ENCODE measurements at regions not wholly inside any gene's neighbourhood (a gene's known extent, or its start where the extent isn't known, plus 50 kb on each side); places are given as distances from the start of the nearest gene placed in this dataset.

DNA sequence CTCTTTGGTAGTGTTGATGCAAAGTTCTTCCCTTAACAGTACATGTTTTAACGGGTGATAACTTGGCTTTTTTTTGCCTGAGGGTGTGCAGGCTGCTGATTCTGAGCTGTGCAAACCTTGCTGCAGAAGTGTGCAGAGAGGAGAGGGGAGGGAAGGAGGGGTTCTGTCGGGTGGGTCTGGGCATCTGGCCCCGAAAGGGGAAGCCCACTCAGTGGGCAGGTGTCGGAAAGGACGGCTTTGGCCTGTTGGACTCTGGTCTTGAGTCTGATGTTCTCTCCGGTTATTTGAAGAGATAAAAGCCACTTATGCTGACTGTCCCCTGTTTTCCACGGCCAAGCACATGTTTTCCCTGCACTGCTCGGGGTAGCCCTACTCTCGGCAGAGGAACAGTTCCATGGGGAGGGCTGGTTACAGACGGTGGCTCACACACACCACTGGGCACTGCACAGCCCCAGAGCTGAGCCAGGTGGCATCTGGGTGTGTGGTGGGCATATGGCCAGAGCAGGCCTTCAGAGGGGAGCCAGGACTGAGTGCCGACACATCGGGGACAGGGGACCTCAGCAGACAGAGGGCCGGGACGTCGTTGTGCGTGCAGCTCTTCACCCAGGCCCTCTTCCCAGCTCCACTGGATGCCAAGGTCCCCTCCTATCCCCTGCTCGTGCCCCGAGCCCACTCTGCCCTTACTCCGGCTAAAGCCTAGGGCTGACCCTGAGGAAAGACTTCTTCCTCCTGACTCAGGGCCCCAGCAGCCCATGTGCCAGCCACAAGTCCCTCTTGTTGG, 93.2 kb downstream of the TEX29 start:
- ATAC-seq, result peak in 1 of 2 donors; percentile 21
- intact Hi-C loops (cut with DNase I), result no loop called here
- Histone ChIP-seq H3K4me3 (no peak overlapping the region), H3K36me3 (no peaks in the 10 kb centered on the region), H3K27ac (no peak overlapping the region), H3K4me1 (no peaks in the 10 kb centered on the region), H3K9me3 (no peaks in the 10 kb centered on the region), H3K27me3 (ENCODE audit: low read depth) (peaks cover 26% of the 10 kb centered on the region)
- TF ChIP-seq CTCF (IDR thresholded peaks at IDR 0.05), result no peak
- DNase-seq, result no peak

GRCh38 chr13:111414341-111414740, 93.9 kb downstream of the TEX29 start:
- TF ChIP-seq CTCF (IDR thresholded peaks at IDR 0.05), result no peak
- Histone ChIP-seq H3K4me3 (no peak overlapping the region), H3K27ac (no peak overlapping the region), H3K36me3 (no peaks in the 10 kb centered on the region), H3K4me1 (no peaks in the 10 kb centered on the region), H3K27me3 (ENCODE audit: low read depth) (peaks cover 26% of the 10 kb centered on the region), H3K9me3 (no peaks in the 10 kb centered on the region)
- intact Hi-C loops (cut with DNase I), result no loop called here
- no peak for DNase-seq
- ATAC-seq, result no peak

DNA sequence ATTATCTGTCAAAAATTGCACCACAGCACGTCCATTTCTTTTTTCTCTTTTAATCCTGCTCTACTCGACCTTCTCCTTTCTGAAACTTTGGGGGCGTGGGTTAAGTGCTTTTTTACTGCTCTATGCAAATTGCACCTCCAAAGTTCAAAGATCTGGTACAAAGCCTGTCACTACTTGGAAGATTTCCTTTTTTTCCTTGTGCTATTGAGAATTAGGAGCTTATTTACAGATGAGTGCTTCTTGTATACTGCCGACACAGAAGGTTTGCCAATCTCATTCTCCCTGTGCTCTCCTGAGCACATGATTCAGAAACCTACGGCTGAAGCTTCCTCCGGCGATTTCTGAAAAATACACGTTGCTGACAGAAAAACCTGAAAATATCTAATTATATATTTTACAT, 94.8 kb downstream of the TEX29 start:
- peaks cover 24% of the 10 kb centered on the region for H3K27me3 ChIP-seq (ENCODE audit: low read depth)
- TF ChIP-seq CTCF (IDR thresholded peaks at IDR 0.05), result no peak
- intact Hi-C loops (cut with DNase I), result no loop called here
- ATAC-seq (no peak), DNase-seq (no peak)
- H3K9me3 ChIP-seq, result no peaks in the 10 kb centered on the region
- no peak overlapping the region for H3K4me3 ChIP-seq
- H3K4me1 ChIP-seq, result no peaks in the 10 kb centered on the region
- no peaks in the 10 kb centered on the region for H3K36me3 ChIP-seq
- H3K27ac ChIP-seq, result no peak overlapping the region

- H3K27me3 ChIP-seq (ENCODE audit: low read depth), result peaks cover 22% of the 10 kb centered on the region
- no peaks in the 10 kb centered on the region for H3K36me3 ChIP-seq
- no peak overlapping the region for H3K27ac ChIP-seq
- intact Hi-C loops (cut with DNase I), result no loop called here
- ATAC-seq, result no peak
- H3K4me1 ChIP-seq, result no peaks in the 10 kb centered on the region
- DNase-seq, result no peak
- H3K9me3 ChIP-seq, result no peaks in the 10 kb centered on the region
- TF ChIP-seq CTCF (IDR thresholded peaks at IDR 0.05), result no peak
- H3K4me3 ChIP-seq, result no peak overlapping the region
Observed at GRCh38 chr13:111415765-111416164, 95.3 kb downstream of the TEX29 start.

GRCh38 chr13:111418101-111418500, 97.7 kb downstream of the TEX29 start:
- ATAC-seq, result no peak
- no peak for DNase-seq

More at GRCh38 chr13:111418101-111418500, 97.7 kb downstream of the TEX29 start:
- no peak for TF ChIP-seq CTCF (IDR thresholded peaks at IDR 0.05)
- H3K36me3 ChIP-seq, result no peaks in the 10 kb centered on the region
- intact Hi-C loops (cut with DNase I), result no loop called here
- H3K4me1 ChIP-seq, result no peaks in the 10 kb centered on the region
- no peak overlapping the region for H3K4me3 ChIP-seq
- no peak overlapping the region for H3K27ac ChIP-seq
- H3K9me3 ChIP-seq, result no peaks in the 10 kb centered on the region
- peaks cover 8% of the 10 kb centered on the region for H3K27me3 ChIP-seq (ENCODE audit: low read depth)
